ENCODE measurements at regions not wholly inside any gene's neighbourhood (a gene's known extent, or its start where the extent isn't known, plus 50 kb on each side); places are given as distances from the start of the nearest gene placed in this dataset.

DNA sequence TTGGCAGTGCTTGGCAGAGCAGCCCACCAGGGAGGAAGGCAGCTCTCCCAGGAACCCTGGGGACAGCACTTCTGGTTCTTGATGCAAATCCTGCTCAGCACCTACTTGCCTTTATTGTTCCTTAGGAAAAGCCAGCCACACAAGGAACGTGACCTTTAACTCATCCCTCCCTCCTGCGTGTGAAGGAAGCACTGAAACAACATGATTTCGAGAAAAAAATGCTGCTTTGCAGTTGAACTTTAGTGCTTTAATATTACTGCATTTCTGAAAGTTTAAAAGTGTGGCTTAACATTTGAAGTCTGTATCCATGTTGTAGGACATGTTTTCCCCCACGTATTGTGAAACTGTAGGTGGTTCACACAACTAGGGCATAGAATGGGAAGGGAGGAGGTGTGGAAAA, 50.4 kb upstream of the CTNNB1 start:
- Histone ChIP-seq H3K9ac (ENCODE audit: low read depth, low read length) (no peak overlapping the region), H3K9me3 (ENCODE audit: insufficient read depth, low read length, severe bottlenecking) (peaks cover 5% of the 10 kb centered on the region), H3K4me1 (ENCODE audit: insufficient read depth, low read length) (no peaks in the 10 kb centered on the region), H3K27me3 (ENCODE audit: insufficient read depth, low read length, poor library complexity) (peaks cover 8% of the 10 kb centered on the region), H3K4me3 (ENCODE audit: low read depth in 1 of 2, low read length in 2 of 2) (no peak overlapping the region), H2AFZ (ENCODE audit: low read depth, low read length) (no peak overlapping the region), H3K79me2 (ENCODE audit: insufficient read depth, low read length) (no peaks in the 10 kb centered on the region), H3K27ac (ENCODE audit: low read length) (no peak overlapping the region), H4K20me1 (ENCODE audit: insufficient read depth, low read length) (no peaks in the 10 kb centered on the region), H3K4me2 (ENCODE audit: insufficient read depth, low read length) (no peak overlapping the region), H3K36me3 (ENCODE audit: insufficient read depth, low read length) (no peaks in the 10 kb centered on the region)
- TF ChIP-seq, protein P1, sequence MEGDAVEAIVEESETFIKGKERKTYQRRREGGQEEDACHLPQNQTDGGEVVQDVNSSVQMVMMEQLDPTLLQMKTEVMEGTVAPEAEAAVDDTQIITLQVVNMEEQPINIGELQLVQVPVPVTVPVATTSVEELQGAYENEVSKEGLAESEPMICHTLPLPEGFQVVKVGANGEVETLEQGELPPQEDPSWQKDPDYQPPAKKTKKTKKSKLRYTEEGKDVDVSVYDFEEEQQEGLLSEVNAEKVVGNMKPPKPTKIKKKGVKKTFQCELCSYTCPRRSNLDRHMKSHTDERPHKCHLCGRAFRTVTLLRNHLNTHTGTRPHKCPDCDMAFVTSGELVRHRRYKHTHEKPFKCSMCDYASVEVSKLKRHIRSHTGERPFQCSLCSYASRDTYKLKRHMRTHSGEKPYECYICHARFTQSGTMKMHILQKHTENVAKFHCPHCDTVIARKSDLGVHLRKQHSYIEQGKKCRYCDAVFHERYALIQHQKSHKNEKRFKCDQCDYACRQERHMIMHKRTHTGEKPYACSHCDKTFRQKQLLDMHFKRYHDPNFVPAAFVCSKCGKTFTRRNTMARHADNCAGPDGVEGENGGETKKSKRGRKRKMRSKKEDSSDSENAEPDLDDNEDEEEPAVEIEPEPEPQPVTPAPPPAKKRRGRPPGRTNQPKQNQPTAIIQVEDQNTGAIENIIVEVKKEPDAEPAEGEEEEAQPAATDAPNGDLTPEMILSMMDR (IDR thresholded peaks at IDR 0.05; ENCODE audit: borderline replicate concordance, extremely low read depth, low read length, poor library complexity, severe bottlenecking), result no peak
- no peak for TF ChIP-seq EZH2 (IDR thresholded peaks at IDR 0.05; ENCODE audit: borderline replicate concordance, low read depth, low read length, severe bottlenecking)
- DNase-seq, result no peak
- ATAC-seq (ENCODE audit: insufficient read depth, low read depth), result no peak

Data from DND-41 (cell line).